Stimulated activated CD4-positive, alpha-beta T cell treated with anti-CD3 and anti-CD28 coated beads, Interleukin-15, amount 100 ng/mL, for 48 hours (primary cell): ENCODE measurements at regions not wholly inside any gene's neighbourhood (a gene's known extent, or its start where the extent isn't known, plus 50 kb on each side); places are given as distances from the start of the nearest gene placed in this dataset.

Experiments
- DNase-seq, 2 donors: peaks; one replicate each; pipeline ENCODE4 v3.0.0-alpha.2; 2020; ENCODE audit warnings: low read depth in 2 of 2

DNA sequence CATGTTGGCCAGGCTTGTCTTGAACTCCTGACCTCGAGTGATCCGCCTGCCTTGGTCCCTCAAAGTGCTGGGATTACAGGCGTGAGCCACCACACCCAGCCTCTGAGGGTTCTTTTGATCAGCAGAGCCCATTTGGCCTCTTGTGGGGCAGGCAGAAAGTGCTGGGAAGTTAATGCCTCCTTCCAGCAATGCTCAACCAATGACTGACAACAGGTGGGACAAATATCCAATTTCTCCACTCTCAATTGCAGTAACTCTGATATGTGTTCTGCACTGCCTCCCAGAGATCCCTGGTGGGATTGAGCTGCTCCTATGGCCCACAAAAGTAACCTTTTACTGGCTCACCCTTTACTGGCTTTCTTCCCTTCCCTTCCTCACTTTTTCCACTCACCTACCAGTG lies 79.9 kb upstream of the APC start:
- no peak for DNase-seq

GRCh38 chr5:112660359-112660758 lies 77.3 kb upstream of the APC start:
- no peak for DNase-seq

GRCh38 chr5:112663146-112663545 lies 74.5 kb upstream of the APC start:
- DNase-seq: no peak

DNA sequence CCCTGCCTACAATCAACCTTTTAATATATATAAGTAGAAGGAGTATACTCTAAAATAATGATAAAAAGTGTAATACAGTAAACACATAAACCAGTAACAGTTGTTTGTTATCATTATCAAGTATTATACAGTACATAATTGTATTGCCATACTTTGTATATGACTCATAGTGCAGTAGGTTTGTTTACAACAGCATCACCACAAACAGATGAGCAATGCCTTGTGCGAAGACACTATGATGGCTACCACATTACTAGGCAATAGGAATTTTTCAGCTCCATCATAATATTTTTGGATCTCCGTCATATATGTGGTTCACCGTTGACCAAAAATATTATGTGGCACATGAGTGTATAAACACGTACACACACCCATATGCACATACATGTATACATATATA lies 69.7 kb upstream of the APC start:
- DNase-seq: no peak

DNA sequence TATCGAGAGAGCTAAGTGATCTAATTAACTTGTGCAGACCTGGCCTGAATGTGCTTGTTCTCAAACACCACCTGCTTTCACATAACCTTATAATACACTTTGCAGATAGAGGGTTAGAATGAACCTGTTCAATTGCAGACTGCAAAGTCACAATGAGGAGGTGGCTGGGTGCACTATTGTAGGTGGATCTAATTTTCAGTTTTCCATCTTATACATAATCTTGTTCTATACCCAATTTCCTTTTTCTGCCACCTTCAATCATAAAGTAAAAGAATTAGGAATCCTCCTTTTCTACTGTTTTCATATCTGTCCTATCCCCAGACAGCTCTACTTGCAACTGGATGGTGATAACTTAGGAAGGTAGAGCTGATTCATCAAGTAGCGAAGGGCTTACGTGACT lies 68.8 kb upstream of the APC start:
- no peak for DNase-seq

DNA sequence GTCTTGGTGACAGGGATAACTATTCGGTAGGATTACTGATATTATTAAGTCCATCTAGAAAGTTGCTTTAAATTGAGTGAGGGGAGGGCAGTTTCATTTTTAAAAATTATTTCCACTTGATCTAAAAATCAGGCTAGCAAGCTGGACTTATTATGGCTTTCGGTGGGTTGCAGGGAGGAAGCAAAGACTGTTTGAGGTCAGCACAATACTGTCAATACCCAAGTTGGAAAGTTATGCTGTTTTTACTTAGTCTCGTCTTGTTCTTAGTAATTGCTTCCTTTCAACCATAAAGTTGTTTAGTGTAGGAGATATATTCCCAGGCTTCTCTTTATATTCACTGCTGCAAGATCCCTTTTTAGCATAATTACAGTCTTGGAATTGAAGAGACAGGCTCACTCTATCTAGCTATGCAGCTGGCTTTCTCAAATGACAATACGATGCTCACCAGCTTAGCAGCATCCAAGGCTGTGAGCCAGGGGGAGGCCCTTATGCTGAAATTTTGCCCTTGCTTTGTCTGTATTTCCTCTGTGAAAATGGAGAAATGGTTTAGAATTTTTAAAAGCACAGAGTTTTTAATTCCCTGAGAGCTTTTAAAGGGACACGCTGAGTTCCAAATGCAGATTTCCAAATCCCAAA lies 68.2 kb upstream of the APC start:
- DNase-seq: no peak

DNA sequence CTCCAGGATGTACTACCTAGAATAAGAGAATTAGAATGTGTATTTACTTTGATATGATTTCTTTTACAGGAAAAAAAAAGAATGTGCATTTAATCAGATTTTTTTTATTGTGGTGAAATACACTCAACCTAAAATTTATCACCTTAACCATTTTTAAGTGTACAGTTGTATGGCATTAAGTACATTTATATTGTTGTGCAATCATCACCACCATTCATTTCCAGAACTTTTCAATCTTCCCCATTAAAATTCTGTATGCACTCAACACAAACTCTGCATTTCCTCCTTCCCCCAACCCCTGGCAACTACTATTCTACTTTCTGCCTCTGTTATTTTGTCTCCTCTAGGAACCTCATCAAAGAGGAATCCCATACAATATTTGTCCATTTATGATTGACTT lies 66.0 kb upstream of the APC start:
- DNase-seq: no peak

- no peak for DNase-seq
Measured at GRCh38 chr5:112681481-112681908, 56.2 kb upstream of the APC start.

DNA sequence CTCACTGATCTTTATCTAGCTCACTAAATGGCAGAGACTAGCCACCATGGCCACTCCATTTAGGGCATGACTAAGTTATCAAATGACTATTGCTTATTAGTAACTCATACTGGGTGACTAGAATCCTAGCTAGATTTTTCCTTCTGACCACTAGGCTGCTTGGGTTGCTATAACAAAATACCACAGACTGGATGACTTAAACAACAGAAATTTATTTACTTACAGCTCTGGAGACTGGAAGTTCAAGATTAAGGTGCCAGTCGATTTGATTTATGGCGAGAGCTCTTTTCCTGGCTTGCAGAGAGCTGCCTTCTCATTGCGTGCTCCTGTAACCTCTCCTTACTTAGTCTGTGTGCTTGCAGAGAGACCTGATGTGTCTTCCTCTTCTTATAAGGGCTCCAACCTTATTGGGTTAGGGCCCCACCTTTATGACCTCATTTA lies 55.0 kb upstream of the APC start:
- DNase-seq: no peak

- no peak for DNase-seq
Measured at GRCh38 chr5:112684121-112684520, 53.6 kb upstream of the APC start.

DNA sequence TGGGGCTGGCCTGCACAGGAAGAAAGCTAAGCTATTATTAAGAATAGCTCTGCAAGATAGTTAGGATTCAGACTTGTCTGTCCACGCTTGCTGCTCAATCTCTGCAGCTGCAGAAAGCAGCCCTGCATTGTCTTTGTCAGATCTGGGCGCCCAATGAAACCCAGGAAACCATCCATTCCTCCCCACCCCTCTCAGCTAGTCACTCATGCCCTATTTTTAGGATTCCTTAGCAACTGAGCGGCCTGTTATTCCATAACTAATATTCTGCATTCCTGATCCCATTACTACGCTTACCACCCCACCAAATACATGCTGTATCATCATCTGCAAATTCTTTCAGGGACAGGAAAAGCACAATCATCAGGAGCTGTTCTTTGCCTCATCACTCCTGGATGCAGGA lies 52.9 kb upstream of the APC start:
- no peak for DNase-seq

- no peak for DNase-seq
Measured at GRCh38 chr5:112685386-112685785, 52.3 kb upstream of the APC start.

DNA sequence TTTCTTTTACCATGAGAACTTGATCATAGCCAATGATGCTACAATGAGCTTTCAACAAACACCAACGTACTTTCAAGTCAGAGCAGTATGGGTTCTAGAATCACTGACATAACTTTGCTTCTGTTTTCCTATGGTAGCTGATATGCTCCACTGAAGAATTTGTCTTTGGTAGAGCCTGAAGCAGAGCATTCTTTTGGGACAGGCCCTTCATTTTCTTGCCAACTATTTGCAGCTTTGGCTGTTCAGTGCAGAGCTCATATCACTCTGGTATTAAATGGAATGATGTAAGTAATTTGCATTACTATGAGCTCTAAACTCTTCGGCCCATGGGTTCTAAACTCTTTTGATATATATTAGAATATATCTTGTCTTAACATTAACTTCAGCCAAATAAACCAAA lies 51.8 kb upstream of the APC start:
- no peak for DNase-seq

DNA sequence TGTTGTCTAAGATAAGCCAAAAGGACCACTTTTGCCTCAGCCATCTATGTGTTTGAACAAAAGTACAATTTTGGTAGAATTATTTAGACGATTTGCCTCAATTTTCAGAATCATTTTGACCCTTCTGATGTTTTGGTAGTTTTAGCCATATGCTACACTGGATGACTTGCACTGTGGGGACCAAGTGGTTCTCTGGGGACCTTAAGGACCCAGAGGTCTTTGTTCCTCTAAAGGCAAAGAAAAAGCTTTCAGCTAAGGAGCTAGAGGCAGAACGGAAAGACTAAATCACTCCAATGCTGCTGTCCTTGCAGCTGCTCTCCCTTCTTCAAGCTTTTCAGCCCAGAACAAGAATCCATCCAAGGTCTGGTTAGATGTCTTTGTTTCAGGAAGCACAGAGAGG lies 51.0 kb upstream of the APC start:
- no peak for DNase-seq

- no peak for DNase-seq
Measured at GRCh38 chr5:112687306-112687705, 50.4 kb upstream of the APC start.
